ENCODE measurements at regions not wholly inside any gene's neighbourhood (a gene's known extent, or its start where the extent isn't known, plus 50 kb on each side); places are given as distances from the start of the nearest gene placed in this dataset.

DNA sequence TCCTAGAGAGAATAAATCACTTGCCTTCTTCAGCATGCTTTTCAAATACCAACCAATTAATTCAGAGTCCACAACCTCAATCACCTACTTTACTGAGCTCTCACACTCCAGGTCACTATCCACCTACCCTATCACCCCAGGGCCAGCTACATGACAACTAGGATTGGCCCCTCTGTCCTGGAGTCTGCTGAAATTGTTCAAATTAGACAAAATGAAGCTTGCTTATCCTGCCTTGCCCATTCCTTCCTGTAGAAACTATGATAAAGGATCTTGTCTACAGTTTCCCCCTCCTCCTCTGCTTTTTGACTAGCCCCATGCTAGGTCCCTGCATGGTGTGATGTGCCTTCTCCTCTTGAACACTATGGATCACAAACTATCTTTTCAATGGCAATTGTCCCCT is 94.5 kb downstream of the JRKL start:
- peaks cover 6% of the 10 kb centered on the region; the same call in 1 of the 3 replicates for H3K36me3 ChIP-seq (ENCODE audit: control insufficient read depth, insufficient read depth, low read length)
- 0 out of 2 replicates have a peak overlapping the region, but pooled peaks have one; percentile 33 for H2AFZ ChIP-seq (ENCODE audit: low read depth, low read length)
- H3K9me1 ChIP-seq (ENCODE audit: control insufficient read depth, insufficient read depth, low read length): no peaks in the 10 kb centered on the region
- H3K4me3 ChIP-seq: no peak overlapping the region
- H4K20me1 ChIP-seq (replicated peaks; ENCODE audit: control insufficient read depth, insufficient read depth, low read length): no peaks in the 10 kb centered on the region
- H3K9me3 ChIP-seq (replicated peaks; ENCODE audit: control insufficient read depth, insufficient read depth, low read depth, low read length): no peaks in the 10 kb centered on the region; the same call in 1 of the 2 replicates
- CTCF ChIA-PET (ENCODE audit: low intra/inter-chr PET ratio): no interaction called here
- DNase-seq (ENCODE audit: extremely low read depth in 1 of 4, low spot score in 3 of 4) (peak in 2 of 4 experiments; percentile 27 to 69), FAIRE-seq (peak; percentile 52), ATAC-seq (peak; percentile 61)
- peaks cover 26% of the 10 kb centered on the region for H3K79me2 ChIP-seq (ENCODE audit: control insufficient read depth, insufficient read depth, low read length)
- BruUV-seq (replicated peaks): no TSS peak
- no peaks in the 10 kb centered on the region for H3K27me3 ChIP-seq (ENCODE audit: control insufficient read depth in 2 of 2, insufficient read depth in 2 of 2, low read length in 2 of 2)
- intact Hi-C loops (cut with micrococcal nuclease) (no loop called here), in situ Hi-C loops (cut with MboI) (no loop called here)
- H3K4me2 ChIP-seq (ENCODE audit: insufficient read depth, low read length): peak overlapping the region; percentile 36
- POLR2A ChIA-PET: interaction anchor here (0.9 to 1.3 kb wide), 2 partner anchors 19 to 223 kb away, joined by 3 to 6 read pairs; no protein-coding TSS in a partner anchor
- peak overlapping the region; percentile 66 for H3K27ac ChIP-seq (ENCODE audit: extremely low read depth, low read depth, low read length)
- no peak overlapping the region for H3K9ac ChIP-seq (ENCODE audit: insufficient read depth in 1 of 2, low read depth in 2 of 2, low read length in 2 of 2)
- H3K4me1 ChIP-seq (replicated peaks in 1 of 2; ENCODE audit: control insufficient read depth in 2 of 2, insufficient read depth in 2 of 2, low read length in 2 of 2): peaks cover 0 to 28% of the 10 kb centered on the region in 2 experiments; a peak in 4 of 5 replicates
- TF ChIP-seq CCNT2 (IDR thresholded peaks at IDR 0.05; ENCODE audit: borderline replicate concordance, extremely low read depth, insufficient read length, low read depth, low read length) (no peak), HIVEP1 (CRISPR knock-in tag; IDR thresholded peaks at IDR 0.05) (no peak), HDAC8 (tag; IDR thresholded peaks at IDR 0.05) (no peak), MED1 (CRISPR knock-in tag; IDR thresholded peaks at IDR 0.05; ENCODE audit: borderline replicate concordance) (no peak), BRCA1 (IDR thresholded peaks at IDR 0.05) (no peak), BRCA1 (CRISPR knock-in tag; IDR thresholded peaks at IDR 0.05) (no peak), POLR2AphosphoS5 (IDR thresholded peaks at IDR 0.05; ENCODE audit: control insufficient read depth, insufficient read depth, low read depth, low read length) (no peak), SAP30 (IDR thresholded peaks at IDR 0.05; ENCODE audit: borderline replicate concordance, insufficient read depth, low read depth, low read length, poor library complexity, severe bottlenecking) (no peak), TCF3 (CRISPR knock-in tag; IDR thresholded peaks at IDR 0.05) (peak; percentile 45), PPARD (CRISPR knock-in tag; IDR thresholded peaks at IDR 0.05) (no peak), ZKSCAN8 (CRISPR knock-in tag; IDR thresholded peaks at IDR 0.05) (no peak), TAF9B (IDR thresholded peaks at IDR 0.05; ENCODE audit: partially characterized antibody) (no peak), ZNF253 (CRISPR knock-in tag; conservative IDR thresholded peaks at IDR 0.05) (no peak), TARDBP (IDR thresholded peaks at IDR 0.05) (no peak), CBFA2T2 (conservative IDR thresholded peaks at IDR 0.05) (peak; percentile 61), SRSF9 (IDR thresholded peaks at IDR 0.05; ENCODE audit: borderline replicate concordance, low read depth, low read length) (no peak), DPF2 (IDR thresholded peaks at IDR 0.05) (peak; percentile 28; the same call in 1 of the 2 replicates), CTBP1 (IDR thresholded peaks at IDR 0.05; ENCODE audit: borderline replicate concordance) (no peak), TAL1 (IDR thresholded peaks at IDR 0.05) (peak; percentile 46; the same call in 1 of the 2 replicates), NR3C1 (CRISPR knock-in tag; IDR thresholded peaks at IDR 0.05) (no peak), MEF2D (tag; conservative IDR thresholded peaks at IDR 0.05; ENCODE audit: low read depth) (no peak)
- TF ChIP-seq, protein P1, sequence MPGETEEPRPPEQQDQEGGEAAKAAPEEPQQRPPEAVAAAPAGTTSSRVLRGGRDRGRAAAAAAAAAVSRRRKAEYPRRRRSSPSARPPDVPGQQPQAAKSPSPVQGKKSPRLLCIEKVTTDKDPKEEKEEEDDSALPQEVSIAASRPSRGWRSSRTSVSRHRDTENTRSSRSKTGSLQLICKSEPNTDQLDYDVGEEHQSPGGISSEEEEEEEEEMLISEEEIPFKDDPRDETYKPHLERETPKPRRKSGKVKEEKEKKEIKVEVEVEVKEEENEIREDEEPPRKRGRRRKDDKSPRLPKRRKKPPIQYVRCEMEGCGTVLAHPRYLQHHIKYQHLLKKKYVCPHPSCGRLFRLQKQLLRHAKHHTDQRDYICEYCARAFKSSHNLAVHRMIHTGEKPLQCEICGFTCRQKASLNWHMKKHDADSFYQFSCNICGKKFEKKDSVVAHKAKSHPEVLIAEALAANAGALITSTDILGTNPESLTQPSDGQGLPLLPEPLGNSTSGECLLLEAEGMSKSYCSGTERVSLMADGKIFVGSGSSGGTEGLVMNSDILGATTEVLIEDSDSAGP (CRISPR knock-in tag; IDR thresholded peaks at IDR 0.05): no peak
- TF ChIP-seq, protein P2, sequence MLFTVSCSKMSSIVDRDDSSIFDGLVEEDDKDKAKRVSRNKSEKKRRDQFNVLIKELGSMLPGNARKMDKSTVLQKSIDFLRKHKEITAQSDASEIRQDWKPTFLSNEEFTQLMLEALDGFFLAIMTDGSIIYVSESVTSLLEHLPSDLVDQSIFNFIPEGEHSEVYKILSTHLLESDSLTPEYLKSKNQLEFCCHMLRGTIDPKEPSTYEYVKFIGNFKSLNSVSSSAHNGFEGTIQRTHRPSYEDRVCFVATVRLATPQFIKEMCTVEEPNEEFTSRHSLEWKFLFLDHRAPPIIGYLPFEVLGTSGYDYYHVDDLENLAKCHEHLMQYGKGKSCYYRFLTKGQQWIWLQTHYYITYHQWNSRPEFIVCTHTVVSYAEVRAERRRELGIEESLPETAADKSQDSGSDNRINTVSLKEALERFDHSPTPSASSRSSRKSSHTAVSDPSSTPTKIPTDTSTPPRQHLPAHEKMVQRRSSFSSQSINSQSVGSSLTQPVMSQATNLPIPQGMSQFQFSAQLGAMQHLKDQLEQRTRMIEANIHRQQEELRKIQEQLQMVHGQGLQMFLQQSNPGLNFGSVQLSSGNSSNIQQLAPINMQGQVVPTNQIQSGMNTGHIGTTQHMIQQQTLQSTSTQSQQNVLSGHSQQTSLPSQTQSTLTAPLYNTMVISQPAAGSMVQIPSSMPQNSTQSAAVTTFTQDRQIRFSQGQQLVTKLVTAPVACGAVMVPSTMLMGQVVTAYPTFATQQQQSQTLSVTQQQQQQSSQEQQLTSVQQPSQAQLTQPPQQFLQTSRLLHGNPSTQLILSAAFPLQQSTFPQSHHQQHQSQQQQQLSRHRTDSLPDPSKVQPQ (CRISPR knock-in tag; IDR thresholded peaks at IDR 0.05; ENCODE audit: borderline replicate concordance): no peak

All from K562 (cell line).